ENCODE measurements at regions not wholly inside any gene's neighbourhood (a gene's known extent, or its start where the extent isn't known, plus 50 kb on each side); places are given as distances from the start of the nearest gene placed in this dataset.

DNA sequence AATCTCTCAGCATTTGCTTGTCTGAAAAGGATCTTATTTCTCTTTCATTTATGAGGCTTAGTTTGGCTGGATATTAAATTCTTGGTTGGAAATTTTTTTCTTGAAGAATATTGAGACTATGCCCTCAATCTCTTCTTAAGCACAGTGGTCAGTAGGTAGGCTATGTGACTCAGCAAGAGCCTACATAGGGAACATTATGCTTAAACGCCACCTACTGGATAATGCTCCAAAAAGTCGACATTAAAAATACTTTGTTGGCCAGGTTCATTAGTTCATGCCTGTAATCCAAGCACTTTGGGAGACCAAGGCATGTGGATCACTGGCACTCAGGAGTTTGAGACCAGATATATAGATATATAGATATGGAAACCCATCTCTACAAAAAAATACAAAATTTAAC, 678.0 kb upstream of the USP24 start:
- Histone ChIP-seq H2BK12ac (ENCODE audit: low read length) (peak overlapping the region; percentile 89), H3K79me1 (ENCODE audit: low read length) (peaks cover 16% of the 10 kb centered on the region), H3K9me3 (ENCODE audit: insufficient read depth, low read depth, low read length) (no peaks in the 10 kb centered on the region), H3K4me1 (ENCODE audit: control insufficient read depth in 1 of 2, insufficient read depth in 2 of 2, low read length in 2 of 2) (peaks cover 0 to 3% of the 10 kb centered on the region in 2 experiments), H3K4ac (ENCODE audit: low read depth, low read length) (no peak overlapping the region), H2AK5ac (ENCODE audit: low read length) (no peak overlapping the region), H3K4me2 (ENCODE audit: low read length) (no peak overlapping the region), H3K27ac (ENCODE audit: low read depth, low read length) (no peak overlapping the region), H2AFZ (ENCODE audit: insufficient read depth, low read length, poor library complexity) (no peak overlapping the region), H2BK120ac (ENCODE audit: insufficient read depth, low read length, poor library complexity) (peak overlapping the region; percentile 97), H2BK5ac (ENCODE audit: low read depth, low read length, poor library complexity) (peak overlapping the region; percentile 98), H4K12ac (ENCODE audit: low read depth, low read length) (no peak overlapping the region), H3K23ac (ENCODE audit: low read length) (no peak overlapping the region), H4K8ac (ENCODE audit: low read depth, low read length) (peak overlapping the region; percentile 79), H3K27me3 (ENCODE audit: insufficient read depth, low read length) (no peaks in the 10 kb centered on the region), H3K18ac (ENCODE audit: low read length) (no peak overlapping the region), H3K79me2 (ENCODE audit: control insufficient read depth, insufficient read depth, low read length, poor library complexity) (no peaks in the 10 kb centered on the region), H4K91ac (ENCODE audit: low read depth, low read length) (peak overlapping the region; percentile 94), H3K14ac (ENCODE audit: low read length) (peak overlapping the region; percentile 93), H3K9ac (ENCODE audit: low read length) (no peak overlapping the region), H3K36me3 (ENCODE audit: control insufficient read depth in 1 of 2, insufficient read depth in 2 of 2, low read length in 2 of 2) (peaks cover 0 to 2% of the 10 kb centered on the region in 2 experiments), H3K4me3 (ENCODE audit: low read depth, low read length) (no peak overlapping the region)
- peak in 1 of 2 donors; percentile 86 for DNase-seq
- WGBS (ENCODE audit: extremely low coverage, insufficient coverage, insufficient read length): no CpG with 5 or more reads among the region's 2 CpGs

DNA sequence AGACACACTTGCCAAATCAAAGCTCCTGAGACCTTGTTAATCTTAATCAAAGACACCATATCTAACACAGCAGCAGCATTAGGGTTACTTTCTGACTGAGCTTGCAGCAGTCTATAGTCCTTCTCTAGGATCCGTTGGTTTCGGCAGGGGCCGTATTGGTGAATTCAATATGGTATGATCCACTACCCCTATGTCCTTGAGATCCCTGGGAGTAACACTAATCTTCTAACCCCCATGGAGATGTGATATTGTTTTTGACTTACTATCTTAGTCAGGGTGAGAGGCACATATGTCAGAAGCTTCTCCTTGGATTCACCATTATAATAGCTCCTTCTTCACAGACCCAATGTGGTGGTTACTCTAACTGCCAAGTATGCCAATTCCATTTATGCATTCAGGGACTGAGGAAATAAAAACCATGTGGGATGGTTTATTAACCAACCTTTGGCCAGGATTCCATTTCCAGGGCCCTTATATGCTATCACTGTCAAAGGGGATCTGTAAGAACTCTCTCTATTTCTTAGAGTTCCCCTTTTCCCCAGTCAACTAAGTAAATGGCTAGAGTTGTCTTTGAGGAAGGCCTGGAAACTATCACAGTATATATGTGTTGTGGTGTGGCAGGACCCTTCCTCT, 673.6 kb upstream of the USP24 start:
- Histone ChIP-seq H4K12ac (ENCODE audit: low read depth, low read length) (no peak overlapping the region), H3K27me3 (ENCODE audit: insufficient read depth, low read length) (no peaks in the 10 kb centered on the region), H3K4me3 (ENCODE audit: low read depth, low read length) (no peak overlapping the region), H3K4ac (ENCODE audit: low read depth, low read length) (peak overlapping the region; percentile 47), H3K14ac (ENCODE audit: low read length) (no peak overlapping the region), H3K27ac (ENCODE audit: low read depth, low read length) (peak overlapping the region; percentile 46), H3K9ac (ENCODE audit: low read length) (no peak overlapping the region), H3K23ac (ENCODE audit: low read length) (no peak overlapping the region), H2AFZ (ENCODE audit: insufficient read depth, low read length, poor library complexity) (no peak overlapping the region), H2BK120ac (ENCODE audit: insufficient read depth, low read length, poor library complexity) (peak overlapping the region; percentile 58), H4K8ac (ENCODE audit: low read depth, low read length) (no peak overlapping the region), H2AK5ac (ENCODE audit: low read length) (no peak overlapping the region), H2BK5ac (ENCODE audit: low read depth, low read length, poor library complexity) (peak overlapping the region; percentile 52), H4K91ac (ENCODE audit: low read depth, low read length) (peak overlapping the region; percentile 74), H3K4me2 (ENCODE audit: low read length) (no peak overlapping the region), H3K9me3 (ENCODE audit: insufficient read depth, low read depth, low read length) (no peaks in the 10 kb centered on the region), H3K4me1 (ENCODE audit: control insufficient read depth in 1 of 2, insufficient read depth in 2 of 2, low read length in 2 of 2) (peaks cover 5 to 8% of the 10 kb centered on the region in 2 experiments), H3K79me2 (ENCODE audit: control insufficient read depth, insufficient read depth, low read length, poor library complexity) (no peaks in the 10 kb centered on the region), H3K36me3 (ENCODE audit: control insufficient read depth in 1 of 2, insufficient read depth in 2 of 2, low read length in 2 of 2) (peaks cover 0 to 2% of the 10 kb centered on the region in 2 experiments), H3K18ac (ENCODE audit: low read length) (no peak overlapping the region), H2BK12ac (ENCODE audit: low read length) (peak overlapping the region; percentile 54), H3K79me1 (ENCODE audit: low read length) (peaks cover 18% of the 10 kb centered on the region)
- DNase-seq: no peak
- no CpG with 5 or more reads among the region's 3 CpGs for WGBS (ENCODE audit: extremely low coverage, insufficient coverage, insufficient read length)

GRCh38 chr1:55886856-55887712, 671.9 kb upstream of the USP24 start:
- Histone ChIP-seq H3K23ac (ENCODE audit: low read length) (no peak overlapping the region), H3K4me2 (ENCODE audit: low read length) (no peak overlapping the region), H2BK12ac (ENCODE audit: low read length) (peak overlapping the region; percentile 59), H3K27me3 (ENCODE audit: insufficient read depth, low read length) (no peaks in the 10 kb centered on the region), H2AFZ (ENCODE audit: insufficient read depth, low read length, poor library complexity) (no peak overlapping the region), H3K9ac (ENCODE audit: low read length) (no peak overlapping the region), H4K12ac (ENCODE audit: low read depth, low read length) (no peak overlapping the region), H4K91ac (ENCODE audit: low read depth, low read length) (peak overlapping the region; percentile 28), H3K4me1 (ENCODE audit: control insufficient read depth in 1 of 2, insufficient read depth in 2 of 2, low read length in 2 of 2) (peaks cover 5 to 8% of the 10 kb centered on the region in 2 experiments), H3K4me3 (ENCODE audit: low read depth, low read length) (no peak overlapping the region), H3K79me2 (ENCODE audit: control insufficient read depth, insufficient read depth, low read length, poor library complexity) (no peaks in the 10 kb centered on the region), H2BK5ac (ENCODE audit: low read depth, low read length, poor library complexity) (no peak overlapping the region), H3K9me3 (ENCODE audit: insufficient read depth, low read depth, low read length) (no peaks in the 10 kb centered on the region), H3K4ac (ENCODE audit: low read depth, low read length) (no peak overlapping the region), H4K8ac (ENCODE audit: low read depth, low read length) (no peak overlapping the region), H3K14ac (ENCODE audit: low read length) (no peak overlapping the region), H3K79me1 (ENCODE audit: low read length) (peaks cover 12% of the 10 kb centered on the region), H2BK120ac (ENCODE audit: insufficient read depth, low read length, poor library complexity) (peak overlapping the region; percentile 20), H3K27ac (ENCODE audit: low read depth, low read length) (no peak overlapping the region), H3K36me3 (ENCODE audit: control insufficient read depth in 1 of 2, insufficient read depth in 2 of 2, low read length in 2 of 2) (no peaks in the 10 kb centered on the region), H2AK5ac (ENCODE audit: low read length) (peak overlapping the region; percentile 22), H3K18ac (ENCODE audit: low read length) (no peak overlapping the region)
- no CpG with 5 or more reads among the region's 4 CpGs for WGBS (ENCODE audit: extremely low coverage, insufficient coverage, insufficient read length)
- no peak for DNase-seq

- no CpG with 5 or more reads among the region's 2 CpGs for WGBS (ENCODE audit: extremely low coverage, insufficient coverage, insufficient read length)
- Histone ChIP-seq H3K79me1 (ENCODE audit: low read length) (peaks cover 12% of the 10 kb centered on the region), H3K27me3 (ENCODE audit: insufficient read depth, low read length) (no peaks in the 10 kb centered on the region), H3K18ac (ENCODE audit: low read length) (no peak overlapping the region), H4K12ac (ENCODE audit: low read depth, low read length) (no peak overlapping the region), H3K9ac (ENCODE audit: low read length) (no peak overlapping the region), H4K91ac (ENCODE audit: low read depth, low read length) (peak overlapping the region; percentile 66), H2BK12ac (ENCODE audit: low read length) (peak overlapping the region; percentile 98), H4K8ac (ENCODE audit: low read depth, low read length) (peak overlapping the region; percentile 84), H3K23ac (ENCODE audit: low read length) (no peak overlapping the region), H2BK5ac (ENCODE audit: low read depth, low read length, poor library complexity) (peak overlapping the region; percentile 9), H3K36me3 (ENCODE audit: control insufficient read depth in 1 of 2, insufficient read depth in 2 of 2, low read length in 2 of 2) (no peaks in the 10 kb centered on the region), H3K4me3 (ENCODE audit: low read depth, low read length) (no peak overlapping the region), H3K4me2 (ENCODE audit: low read length) (no peak overlapping the region), H3K4me1 (ENCODE audit: control insufficient read depth in 1 of 2, insufficient read depth in 2 of 2, low read length in 2 of 2) (peaks cover 5 to 8% of the 10 kb centered on the region in 2 experiments), H2AK5ac (ENCODE audit: low read length) (no peak overlapping the region), H3K9me3 (ENCODE audit: insufficient read depth, low read depth, low read length) (no peaks in the 10 kb centered on the region), H3K27ac (ENCODE audit: low read depth, low read length) (no peak overlapping the region), H3K4ac (ENCODE audit: low read depth, low read length) (no peak overlapping the region), H3K14ac (ENCODE audit: low read length) (peak overlapping the region; percentile 35), H2AFZ (ENCODE audit: insufficient read depth, low read length, poor library complexity) (peak overlapping the region; percentile 54), H2BK120ac (ENCODE audit: insufficient read depth, low read length, poor library complexity) (peak overlapping the region; percentile 74), H3K79me2 (ENCODE audit: control insufficient read depth, insufficient read depth, low read length, poor library complexity) (no peaks in the 10 kb centered on the region)
- peak in 1 of 2 donors; percentile 43 for DNase-seq
Measured at GRCh38 chr1:55885619-55886018, 670.5 kb upstream of the USP24 start.

Data from trophoblast cell (in vitro differentiated cells and primary cell).